ENCODE measurements at regions not wholly inside any gene's neighbourhood (a gene's known extent, or its start where the extent isn't known, plus 50 kb on each side); places are given as distances from the start of the nearest gene placed in this dataset.
"Not testable (repeated sequence)": the region's sequence is repeated elsewhere in the genome, so short reads cannot be mapped to it uniquely, and the experiment has no call there.

DNA sequence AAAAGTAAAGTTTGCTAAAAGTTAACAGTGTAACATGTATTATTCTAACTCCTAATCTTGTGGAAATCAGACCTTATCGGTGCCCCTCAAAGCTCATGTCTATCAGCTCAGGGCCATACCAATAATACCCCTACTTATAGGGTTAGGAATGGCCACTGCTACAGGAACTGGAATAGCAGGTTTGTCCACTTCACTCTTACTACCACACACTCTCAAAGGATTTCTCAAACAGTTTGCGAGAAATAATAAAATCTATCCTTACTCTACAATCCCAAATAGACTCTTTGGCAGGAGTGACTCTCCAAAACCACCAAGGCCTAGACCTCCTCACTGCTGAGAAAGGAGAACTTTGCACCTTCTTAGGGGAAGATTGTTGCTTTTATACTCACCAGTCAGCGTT is 1677.7 kb downstream of the OLFM4 start:
- Histone ChIP-seq H3K36me3 (no peaks in the 10 kb centered on the region), H3K27ac (no peak overlapping the region), H3K4me1 (no peaks in the 10 kb centered on the region), H3K9me3 (no peaks in the 10 kb centered on the region), H3K4me3 (no peak overlapping the region), H3K27me3 (no peaks in the 10 kb centered on the region)
- TF ChIP-seq POLR2A (IDR thresholded peaks at IDR 0.05) = no peak
- TF ChIP-seq, protein P1, sequence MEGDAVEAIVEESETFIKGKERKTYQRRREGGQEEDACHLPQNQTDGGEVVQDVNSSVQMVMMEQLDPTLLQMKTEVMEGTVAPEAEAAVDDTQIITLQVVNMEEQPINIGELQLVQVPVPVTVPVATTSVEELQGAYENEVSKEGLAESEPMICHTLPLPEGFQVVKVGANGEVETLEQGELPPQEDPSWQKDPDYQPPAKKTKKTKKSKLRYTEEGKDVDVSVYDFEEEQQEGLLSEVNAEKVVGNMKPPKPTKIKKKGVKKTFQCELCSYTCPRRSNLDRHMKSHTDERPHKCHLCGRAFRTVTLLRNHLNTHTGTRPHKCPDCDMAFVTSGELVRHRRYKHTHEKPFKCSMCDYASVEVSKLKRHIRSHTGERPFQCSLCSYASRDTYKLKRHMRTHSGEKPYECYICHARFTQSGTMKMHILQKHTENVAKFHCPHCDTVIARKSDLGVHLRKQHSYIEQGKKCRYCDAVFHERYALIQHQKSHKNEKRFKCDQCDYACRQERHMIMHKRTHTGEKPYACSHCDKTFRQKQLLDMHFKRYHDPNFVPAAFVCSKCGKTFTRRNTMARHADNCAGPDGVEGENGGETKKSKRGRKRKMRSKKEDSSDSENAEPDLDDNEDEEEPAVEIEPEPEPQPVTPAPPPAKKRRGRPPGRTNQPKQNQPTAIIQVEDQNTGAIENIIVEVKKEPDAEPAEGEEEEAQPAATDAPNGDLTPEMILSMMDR (IDR thresholded peaks at IDR 0.05) = no peak
- no peak for TF ChIP-seq EP300 (IDR thresholded peaks at IDR 0.05)
- TF ChIP-seq POLR2AphosphoS5 (IDR thresholded peaks at IDR 0.05) = no peak
- WGBS = 76% methylated on average over 3 of the region's 3 CpGs
- no peak for DNase-seq (ENCODE audit: low spot score in 2 of 2)

DNA sequence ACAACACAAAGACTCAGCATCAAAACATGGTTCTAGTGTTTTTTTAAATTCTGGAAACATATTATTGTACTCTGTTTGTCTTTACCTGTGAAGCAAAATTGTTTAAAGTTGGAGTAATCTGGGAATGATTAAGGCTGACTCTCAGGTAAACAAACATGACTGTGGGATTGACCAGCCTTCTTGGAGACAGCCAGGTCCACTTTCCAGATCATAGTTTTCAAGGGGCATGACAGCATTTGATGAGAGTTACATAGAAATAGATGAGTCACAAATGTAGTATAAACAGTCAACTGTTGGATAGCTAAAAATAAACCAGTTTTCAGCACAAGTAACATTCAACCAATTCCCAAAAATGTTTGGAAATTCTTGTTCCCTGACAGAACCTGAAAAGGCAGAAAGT is 1680.9 kb downstream of the OLFM4 start:
- H3K27me3 ChIP-seq = no peaks in the 10 kb centered on the region
- H3K27ac ChIP-seq = no peak overlapping the region
- no peak for DNase-seq (ENCODE audit: low spot score in 2 of 2)
- TF ChIP-seq POLR2A (IDR thresholded peaks at IDR 0.05) = no peak
- no peaks in the 10 kb centered on the region for H3K36me3 ChIP-seq
- H3K9me3 ChIP-seq = no peaks in the 10 kb centered on the region
- H3K4me3 ChIP-seq = no peak overlapping the region
- no peaks in the 10 kb centered on the region for H3K4me1 ChIP-seq

DNA sequence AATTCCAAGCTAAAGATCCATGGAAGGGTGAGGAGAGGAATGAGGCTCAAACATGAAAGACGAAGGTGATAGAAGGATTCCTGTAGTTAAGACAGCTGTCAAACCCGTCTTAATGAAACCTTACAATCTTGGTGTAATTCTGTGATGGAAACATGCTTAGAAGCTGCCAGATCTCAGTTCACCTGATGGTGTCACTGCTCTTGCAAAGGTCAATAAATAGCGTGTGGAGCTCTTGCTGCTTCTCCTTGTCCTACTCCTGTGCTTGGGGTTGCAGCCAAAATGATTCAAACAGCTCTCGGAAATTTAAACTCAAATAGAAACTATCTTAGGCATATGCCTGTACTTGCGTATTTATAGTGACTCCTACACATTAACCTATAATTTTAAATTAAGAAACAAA is 1705.0 kb downstream of the OLFM4 start:
- no peak for DNase-seq (ENCODE audit: low spot score in 2 of 2)
- 38% methylated on average over 5 of the region's 5 CpGs for WGBS

DNA sequence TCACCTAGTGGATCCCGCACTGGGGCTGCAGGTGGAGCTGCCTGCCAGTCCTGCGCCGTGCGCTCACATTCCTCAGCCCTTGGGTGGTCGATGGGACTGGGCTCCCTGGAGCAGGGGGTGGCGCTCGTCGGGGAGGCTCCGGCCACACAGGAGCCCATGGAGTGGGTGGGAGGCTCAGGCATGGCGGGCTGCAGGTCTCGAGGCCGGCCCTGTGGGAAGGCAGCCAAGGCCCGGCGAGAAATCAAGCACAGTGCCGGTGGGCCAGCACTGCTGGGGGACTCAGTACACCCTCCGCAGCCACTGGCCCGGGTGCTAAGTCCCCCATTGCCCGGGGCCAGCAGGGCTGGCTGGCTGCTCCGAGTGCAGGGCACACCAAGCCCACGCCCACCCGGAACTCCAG is 1708.6 kb downstream of the OLFM4 start:
- H3K9me3 ChIP-seq; H3K27ac ChIP-seq; H3K4me1 ChIP-seq; H3K4me3 ChIP-seq; H3K27me3 ChIP-seq; DNase-seq (ENCODE audit: low spot score in 2 of 2); H3K36me3 ChIP-seq: not testable (repeated sequence)
- 90% methylated on average over 13 of the region's 21 CpGs for WGBS

More for the DNA sequence above, 1705.0 kb downstream of the OLFM4 start:
- Histone ChIP-seq H3K27me3 (no peaks in the 10 kb centered on the region), H3K36me3 (no peaks in the 10 kb centered on the region), H3K27ac (no peak overlapping the region), H3K4me3 (no peak overlapping the region), H3K9me3 (no peaks in the 10 kb centered on the region), H3K4me1 (no peaks in the 10 kb centered on the region)
- TF ChIP-seq, protein P1 (IDR thresholded peaks at IDR 0.05) = no peak
- no peak for TF ChIP-seq POLR2AphosphoS5 (IDR thresholded peaks at IDR 0.05)
- TF ChIP-seq EP300 (IDR thresholded peaks at IDR 0.05) = no peak
- TF ChIP-seq POLR2A (IDR thresholded peaks at IDR 0.05) = no peak

DNA sequence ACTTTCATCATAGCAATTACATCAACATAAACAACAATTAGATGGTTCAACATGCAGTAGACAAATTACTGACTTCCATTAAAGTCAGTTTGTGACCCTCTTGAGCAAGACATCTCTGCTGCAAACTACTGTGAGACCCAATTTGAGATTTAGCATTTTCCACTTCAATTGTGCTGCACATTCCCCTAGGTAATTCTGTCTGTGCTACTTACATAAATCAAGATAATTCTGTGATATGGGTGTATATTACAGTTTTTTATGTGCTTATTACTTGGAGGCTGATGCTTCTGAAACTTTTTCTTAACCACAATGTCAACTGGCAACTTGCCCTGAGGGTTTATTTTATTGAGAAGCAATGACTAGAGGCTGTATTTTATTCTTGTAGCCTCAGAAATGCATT is 1714.4 kb downstream of the OLFM4 start:
- Histone ChIP-seq H3K9me3 (no peaks in the 10 kb centered on the region), H3K36me3 (no peaks in the 10 kb centered on the region), H3K4me3 (no peak overlapping the region), H3K27me3 (no peaks in the 10 kb centered on the region), H3K27ac (no peak overlapping the region), H3K4me1 (no peaks in the 10 kb centered on the region)
- no peak for DNase-seq (ENCODE audit: low spot score in 2 of 2)
- TF ChIP-seq, protein P1 (IDR thresholded peaks at IDR 0.05) = no peak
- TF ChIP-seq EP300 (IDR thresholded peaks at IDR 0.05) = no peak
- no peak for TF ChIP-seq POLR2A (IDR thresholded peaks at IDR 0.05)
- TF ChIP-seq POLR2AphosphoS5 (IDR thresholded peaks at IDR 0.05) = no peak

DNA sequence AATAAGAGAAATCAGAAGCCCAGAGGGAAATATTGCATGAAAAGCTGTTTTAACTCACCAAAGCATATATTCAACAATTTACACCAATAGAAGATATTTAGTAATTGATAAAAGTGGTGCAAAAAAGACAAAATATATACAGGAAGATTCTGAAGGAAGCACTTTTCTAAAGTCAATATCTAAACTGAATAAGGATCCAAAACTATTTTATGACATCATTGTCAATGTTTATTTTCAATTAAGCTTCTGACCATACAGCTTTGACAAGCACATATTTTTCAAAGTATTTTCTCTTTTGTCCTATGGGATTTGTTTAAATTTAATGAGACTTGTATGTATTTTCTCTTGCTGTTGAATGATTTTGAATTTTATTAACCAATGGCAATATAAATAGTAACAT is 1716.1 kb downstream of the OLFM4 start:
- Histone ChIP-seq H3K4me1 (no peaks in the 10 kb centered on the region), H3K9me3 (no peaks in the 10 kb centered on the region), H3K27me3 (no peaks in the 10 kb centered on the region), H3K27ac (no peak overlapping the region), H3K4me3 (no peak overlapping the region), H3K36me3 (no peaks in the 10 kb centered on the region)
- TF ChIP-seq POLR2A (IDR thresholded peaks at IDR 0.05) = no peak
- no peak for TF ChIP-seq POLR2AphosphoS5 (IDR thresholded peaks at IDR 0.05)
- no peak for TF ChIP-seq EP300 (IDR thresholded peaks at IDR 0.05)
- TF ChIP-seq, protein P1 (IDR thresholded peaks at IDR 0.05) = no peak
- no peak for DNase-seq (ENCODE audit: low spot score in 2 of 2)

Data from suprapubic skin (tissue), 4 donors.